Activated CD4-positive, alpha-beta T cell treated with anti-CD3 and anti-CD28 coated beads, Interleukin-2, Interleukin-4, amounts not matched to agents 100 ng/mL and 50 ng/mL, durations not matched to agents 16 hours and 8 hours (primary cell): ENCODE measurements at regions not wholly inside any gene's neighbourhood (a gene's known extent, or its start where the extent isn't known, plus 50 kb on each side); places are given as distances from the start of the nearest gene placed in this dataset.

Source experiments
- DNase-seq: peaks from one replicate; pipeline ENCODE4 v3.0.0-alpha.2; 2020; ENCODE audit warnings: low spot score

- no peak for DNase-seq
Measured at GRCh38 chr7:116420003-116420402, 79.5 kb upstream of the CAV2 start.

- no peak for DNase-seq
Measured at GRCh38 chr7:116421298-116421697, 78.2 kb upstream of the CAV2 start.

DNA sequence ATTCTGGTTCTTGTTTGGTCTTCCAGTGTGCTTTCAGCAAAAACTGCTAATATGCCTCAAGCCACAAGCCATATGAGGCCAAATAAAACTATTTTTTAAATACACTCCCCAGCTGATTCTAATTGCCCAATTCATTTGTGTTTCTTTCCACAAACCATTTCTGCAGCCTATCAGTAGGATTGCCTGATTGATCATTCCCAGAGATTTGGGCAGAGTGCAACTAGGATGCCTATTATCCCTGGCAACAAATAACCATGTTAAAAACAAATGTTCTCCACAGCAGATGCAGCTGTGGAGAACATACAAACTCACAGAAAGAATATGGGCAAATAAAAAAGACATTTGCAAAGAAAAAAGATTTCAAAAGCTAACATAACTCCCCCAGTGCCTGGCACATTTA is 76.9 kb upstream of the CAV2 start:
- DNase-seq = no peak

DNA sequence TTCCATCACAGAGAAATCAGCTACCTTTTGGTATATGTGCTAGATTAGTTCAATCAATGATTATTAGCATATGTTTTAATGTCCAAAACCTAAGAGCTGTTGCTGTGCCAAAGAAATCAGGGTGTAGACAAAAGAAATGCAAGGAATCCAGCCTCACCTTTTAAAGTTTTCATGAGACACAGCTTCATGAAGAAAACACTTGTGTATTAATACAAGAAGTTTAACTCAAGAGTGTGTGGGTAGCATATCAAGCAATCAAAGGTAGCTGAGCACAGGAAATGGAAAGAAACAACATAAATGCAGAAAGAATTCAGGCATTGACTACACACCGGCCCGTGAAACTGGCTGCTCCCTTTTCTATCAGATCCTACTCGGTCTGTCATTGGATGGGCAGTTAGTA is 76.0 kb upstream of the CAV2 start:
- DNase-seq = no peak

- DNase-seq = no peak
Measured at GRCh38 chr7:116425647-116426209, 73.8 kb upstream of the CAV2 start.

GRCh38 chr7:116426428-116427156 is 72.9 kb upstream of the CAV2 start:
- DNase-seq = no peak

GRCh38 chr7:116429986-116430619 is 69.4 kb upstream of the CAV2 start:
- no peak for DNase-seq

DNA sequence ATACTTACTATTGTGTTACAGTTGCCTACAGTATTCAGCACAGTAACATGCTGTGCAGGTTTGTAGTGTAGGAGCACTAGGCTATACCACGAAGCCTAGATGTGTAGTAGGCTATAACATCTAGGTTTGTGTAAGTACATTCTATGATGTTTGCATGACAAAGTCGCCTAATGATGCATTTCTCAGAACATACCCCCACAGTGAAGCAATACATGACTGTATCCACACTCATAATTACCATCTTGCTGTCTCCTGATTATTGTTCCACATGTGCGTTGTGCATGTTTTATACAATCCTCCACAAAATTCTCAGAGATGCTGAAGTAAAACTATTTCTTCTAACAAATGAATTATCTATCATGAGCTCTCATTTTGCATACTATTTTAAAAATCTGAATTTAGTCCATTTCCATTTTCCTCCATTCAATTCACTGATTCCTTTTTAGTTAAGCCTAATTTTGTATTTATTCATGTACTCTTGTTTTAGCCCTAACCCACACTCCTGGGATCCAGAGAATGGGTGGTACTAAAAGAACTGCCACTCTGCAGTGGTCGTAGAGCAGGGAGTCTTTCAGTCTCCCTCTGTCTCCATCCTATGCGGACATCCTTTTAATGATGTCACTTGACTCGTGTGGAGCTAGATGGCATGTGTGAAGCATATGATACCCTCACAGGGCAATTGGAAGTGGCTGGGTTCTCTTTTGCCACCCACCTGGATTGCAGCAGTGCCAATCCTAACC is 67.6 kb upstream of the CAV2 start:
- DNase-seq = no peak

DNA sequence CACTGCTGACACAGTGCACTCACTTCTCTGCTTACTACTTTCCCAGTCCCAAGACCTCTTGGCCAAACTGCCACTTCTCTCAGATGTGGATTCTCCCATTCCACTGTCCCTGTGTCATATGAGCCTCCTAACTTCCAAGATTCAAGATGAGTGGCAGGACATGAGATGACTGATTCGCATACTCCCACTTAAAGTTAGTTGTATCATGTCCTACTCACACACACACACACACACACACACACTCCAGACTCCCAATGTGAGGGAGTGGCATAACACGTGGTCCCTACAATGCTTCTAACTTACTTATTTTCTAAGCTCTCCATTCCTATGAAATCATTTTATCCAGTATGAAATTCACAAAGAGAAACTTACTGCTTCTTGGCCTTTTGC is 67.0 kb upstream of the CAV2 start:
- DNase-seq = no peak

DNA sequence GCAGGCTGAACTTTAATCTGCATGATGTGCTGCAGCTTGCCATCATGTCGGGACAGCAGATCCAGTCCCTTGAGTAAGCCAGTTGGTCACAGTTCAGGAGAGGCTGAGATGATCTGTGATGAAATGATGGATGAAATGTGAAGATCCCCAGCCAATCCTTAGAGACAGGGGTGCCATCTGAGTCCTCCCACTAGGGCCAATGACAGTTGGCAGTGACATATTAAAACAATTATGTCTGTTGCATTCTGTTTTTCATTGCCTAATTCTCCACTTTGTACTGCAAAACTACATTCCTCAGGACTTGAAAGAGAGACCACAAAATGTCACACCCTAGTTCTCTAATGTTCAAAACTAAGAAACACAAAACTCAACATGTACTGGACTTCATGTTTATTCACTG is 66.3 kb upstream of the CAV2 start:
- DNase-seq = no peak

DNA sequence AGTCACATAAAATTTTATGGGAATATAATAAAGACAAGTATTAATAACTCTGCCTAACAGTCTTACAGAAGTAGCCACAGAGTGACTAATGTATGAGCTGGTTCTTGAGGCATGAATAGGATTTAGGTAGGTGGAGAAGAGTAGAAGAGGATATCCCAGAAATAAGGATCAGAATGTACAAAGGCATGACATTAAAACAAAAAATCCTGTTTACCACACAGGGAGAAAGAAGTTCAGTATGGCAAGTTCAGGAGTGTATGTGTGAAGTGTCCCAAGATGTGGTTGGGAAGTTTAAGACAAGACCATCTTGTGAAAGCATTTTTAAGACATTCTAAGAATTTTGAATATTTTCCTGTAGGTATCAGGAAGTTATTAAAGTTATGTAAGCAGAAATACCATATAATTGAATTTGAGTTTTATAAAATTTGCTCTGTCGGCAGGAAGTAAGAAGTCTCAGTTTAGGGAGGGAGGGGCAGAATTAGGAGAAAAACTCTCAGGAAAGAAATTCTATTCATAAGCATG is 64.7 kb upstream of the CAV2 start:
- no peak for DNase-seq

GRCh38 chr7:116436305-116436826 is 63.2 kb upstream of the CAV2 start:
- DNase-seq = no peak

GRCh38 chr7:116438267-116438666 is 61.3 kb upstream of the CAV2 start:
- no peak for DNase-seq

DNA sequence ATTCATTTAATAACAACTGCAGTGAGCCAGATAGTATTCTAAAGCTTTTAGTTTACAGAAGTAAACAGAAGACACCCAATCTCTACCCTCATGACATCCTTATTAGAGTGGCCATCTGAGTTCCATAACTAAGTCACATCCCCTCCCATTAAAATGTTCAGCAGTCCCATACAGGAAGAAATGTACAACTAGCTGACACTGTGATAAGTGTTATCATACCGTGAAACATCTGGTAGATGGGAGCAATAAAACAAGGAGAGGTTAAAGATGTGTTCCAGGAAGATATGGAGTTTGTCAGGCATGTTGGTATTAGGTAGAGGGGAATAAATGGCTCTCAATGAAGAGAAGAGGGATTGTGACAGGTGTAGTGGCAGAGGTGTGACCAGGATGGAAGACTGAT is 60.5 kb upstream of the CAV2 start:
- DNase-seq = no peak

DNA sequence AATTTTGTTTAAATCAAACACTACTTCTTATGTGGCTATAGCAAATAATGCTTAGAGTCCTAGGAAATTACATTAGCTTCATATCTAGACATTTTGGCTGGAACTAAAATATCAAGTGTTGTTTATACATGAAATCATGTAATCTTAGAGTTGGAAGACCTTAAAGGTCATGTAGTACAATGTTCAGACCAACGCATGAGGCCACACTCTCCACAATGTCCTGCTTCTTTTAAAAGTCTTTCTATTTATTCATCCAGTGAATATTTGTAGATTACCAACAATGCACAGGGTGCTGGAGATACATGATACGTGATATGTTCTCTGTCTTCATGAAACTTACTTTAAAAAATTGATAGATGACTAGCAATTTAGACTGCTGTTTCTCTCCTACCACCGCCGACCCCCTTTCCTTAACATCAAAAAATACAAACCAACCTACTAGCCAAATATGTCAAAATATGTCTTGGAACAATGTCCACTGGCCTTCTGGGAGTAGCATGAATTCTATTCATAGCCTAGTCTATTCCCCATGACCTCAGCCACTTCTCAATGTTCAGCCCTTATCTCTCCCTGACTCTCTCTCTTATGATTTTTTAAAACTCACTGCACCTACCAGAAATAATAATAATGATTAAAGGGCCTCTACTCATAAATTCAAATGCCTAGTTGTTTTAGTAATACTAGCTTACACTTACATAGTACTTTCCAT is 59.5 kb upstream of the CAV2 start:
- no peak for DNase-seq

DNA sequence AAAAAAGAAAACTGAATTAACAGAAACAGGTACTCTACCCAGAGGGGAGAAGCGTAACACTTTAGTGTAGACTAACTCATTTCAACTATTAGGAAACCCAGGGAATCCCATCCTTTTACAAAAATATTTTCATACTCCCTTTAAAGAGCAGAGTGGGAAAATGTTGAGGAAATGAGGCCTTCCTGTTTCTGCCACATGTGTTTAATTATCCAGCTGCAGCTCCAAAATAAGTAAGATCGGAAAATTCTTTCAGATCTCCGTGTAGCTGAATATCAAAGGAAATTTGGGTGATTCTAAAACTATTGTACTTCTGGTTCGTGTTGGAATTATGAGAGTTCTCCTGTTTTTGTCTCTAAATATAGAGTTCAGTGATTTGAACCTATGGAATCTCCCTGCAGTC is 58.0 kb upstream of the CAV2 start:
- no peak for DNase-seq

DNA sequence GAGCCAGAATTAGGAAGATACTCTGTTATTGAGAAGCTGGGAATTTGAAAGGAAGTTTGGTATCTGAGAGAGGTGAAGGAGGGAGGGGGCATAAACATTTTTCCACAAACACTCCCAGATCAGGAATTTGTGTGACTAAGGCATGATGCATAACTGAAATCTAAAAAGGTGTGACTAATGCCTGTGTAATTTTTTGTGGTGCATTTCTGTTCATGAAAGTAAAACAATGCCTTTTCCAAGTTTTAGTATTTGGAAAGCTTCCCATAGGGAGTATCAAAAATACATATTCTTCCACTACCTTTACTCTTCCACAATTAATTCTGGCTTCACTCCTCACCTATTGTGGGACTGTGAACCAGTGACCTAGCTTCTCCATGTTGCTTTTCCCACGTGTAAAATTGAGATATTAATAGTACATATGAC is 56.4 kb upstream of the CAV2 start:
- DNase-seq = no peak

DNA sequence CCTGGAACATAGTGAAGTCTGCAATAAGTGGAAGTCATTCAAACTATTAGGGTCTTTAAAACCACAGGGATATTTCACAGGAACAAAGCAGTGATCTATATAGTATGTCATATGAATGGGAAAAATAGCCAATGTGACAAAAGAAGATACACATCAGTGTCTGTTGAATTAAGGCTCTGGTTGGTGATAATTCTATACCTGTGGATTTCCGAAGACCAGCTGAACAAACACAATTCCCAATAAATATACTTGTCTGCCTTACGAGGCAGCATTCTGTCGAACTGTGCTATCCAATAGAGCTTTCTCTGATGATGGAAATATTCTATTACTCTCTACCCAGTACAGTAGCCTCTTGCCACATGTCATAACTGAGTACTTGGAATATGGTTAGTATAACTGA is 55.9 kb upstream of the CAV2 start:
- DNase-seq = no peak

DNA sequence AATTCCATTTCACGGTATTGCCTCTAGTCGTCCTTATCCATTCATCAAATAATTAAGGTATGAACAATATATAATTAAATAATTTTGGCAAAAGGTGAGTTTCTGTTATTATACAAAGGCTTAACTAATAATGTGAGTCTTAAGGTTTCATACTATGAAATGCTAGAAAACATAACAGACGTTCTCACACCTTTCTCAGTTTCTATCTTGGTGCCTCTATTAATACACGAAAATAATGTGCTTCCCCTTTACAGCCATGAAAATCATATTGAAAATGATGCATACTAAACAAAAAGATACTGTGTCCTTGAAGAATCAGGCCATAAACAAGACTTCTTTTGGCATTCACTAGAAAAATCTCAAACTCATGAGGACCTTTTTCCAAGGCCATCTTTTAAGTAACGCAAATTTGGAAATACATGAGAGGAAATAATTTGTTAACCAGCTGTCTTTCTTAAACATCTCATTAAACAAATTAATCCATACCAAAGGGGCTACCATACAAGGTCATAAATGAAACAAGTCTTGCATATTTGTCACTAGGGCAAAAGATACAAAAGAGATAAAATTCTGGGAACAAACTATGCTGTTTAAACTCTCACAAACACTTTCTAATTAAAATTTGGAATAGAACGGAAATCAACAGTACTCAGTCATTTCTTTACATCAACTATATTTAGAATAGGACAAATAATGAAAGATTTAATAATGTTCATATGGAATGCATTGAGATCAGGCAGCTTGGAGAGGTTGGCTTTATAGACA is 53.9 kb upstream of the CAV2 start:
- DNase-seq = no peak

DNA sequence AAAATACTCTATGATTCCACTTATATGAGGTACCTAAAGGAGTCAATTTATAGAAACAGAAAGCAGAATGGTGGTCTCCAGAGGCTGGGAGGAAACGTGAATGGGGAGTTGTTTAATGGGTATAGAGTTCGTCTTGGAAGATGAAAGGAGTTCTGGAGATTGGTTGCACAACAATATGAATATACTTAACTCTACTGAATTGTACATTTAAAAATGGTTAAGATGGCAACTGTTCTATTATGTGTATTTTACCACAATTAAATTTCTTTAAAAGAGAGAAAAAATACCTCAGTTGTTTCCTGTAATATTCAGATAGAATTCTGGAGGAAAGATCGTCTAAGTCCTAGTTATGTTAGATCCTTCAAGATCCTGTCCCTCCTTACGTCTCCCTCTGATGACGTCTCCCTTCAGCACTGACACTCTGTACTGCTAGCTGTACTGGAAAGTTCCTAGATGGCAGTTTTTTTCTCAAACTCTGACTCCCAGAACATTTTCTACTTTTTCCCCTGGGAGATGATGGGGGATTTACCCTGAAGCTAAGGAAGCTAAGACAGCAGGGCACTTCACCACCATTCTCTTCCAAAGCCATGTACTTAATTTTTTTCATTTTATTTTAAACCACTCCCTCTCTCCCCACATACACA is 53.2 kb upstream of the CAV2 start:
- no peak for DNase-seq

- no peak for DNase-seq
Measured at GRCh38 chr7:116447436-116447835, 52.1 kb upstream of the CAV2 start.
